Neural progenitor cell (in vitro differentiated cells): ENCODE measurements at regions not wholly inside any gene's neighbourhood (a gene's known extent, or its start where the extent isn't known, plus 50 kb on each side); places are given as distances from the start of the nearest gene placed in this dataset.

Experiments
- DNase-seq: peaks from one replicate; pipeline ENCODE4 v3.0.0-alpha.2; 2016; ENCODE audit warnings: low spot score
- H2AFZ ChIP-seq: fragments of 200-600 bp; sonication (generic); replicated peaks from 2 replicates; pipeline ENCODE4 v1.6.1; 2016; ENCODE audit warnings: antibody characterized with exemption
- H3F3A ChIP-seq: fragments of 200-600 bp; sonication (generic); 2 replicates; pipeline ENCODE4 v1.6.1; 2016; ENCODE audit warnings: antibody characterized with exemption, low read depth
- H3K27ac ChIP-seq: fragments of 200-600 bp; sonication (generic); 2 replicates; pipeline ENCODE4 v1.5.1; 2016; ENCODE audit warnings: mild to moderate bottlenecking
- H3K27me3 ChIP-seq: fragments of 200-600 bp; sonication (generic); 2 replicates; pipeline ENCODE4 v1.6.1; 2016; ENCODE audit warnings: mild to moderate bottlenecking, moderate library complexity
- H3K36me3 ChIP-seq: fragments of 200-600 bp; sonication (generic); 2 replicates; pipeline ENCODE4 v1.5.1; 2016
- H3K4me1 ChIP-seq: fragments of 200-600 bp; sonication (generic); 2 replicates; pipeline ENCODE4 v1.6.1; 2016; ENCODE audit warnings: mixed run types
- H3K4me2 ChIP-seq: fragments of 200-600 bp; sonication (generic); 2 replicates; pipeline ENCODE4 v1.6.1; 2016
- H3K4me3 ChIP-seq: fragments of 200-600 bp; sonication (generic); 2 replicates; pipeline ENCODE4 v1.5.1; 2016
- H3K79me2 ChIP-seq: fragments of 200-600 bp; sonication (generic); 2 replicates; pipeline ENCODE4 v1.6.1; 2016; ENCODE audit warnings: low read depth
- H3K9ac ChIP-seq: fragments of 200-600 bp; sonication (generic); 2 replicates; pipeline ENCODE4 v1.6.1; 2016
- H3K9me3 ChIP-seq: fragments of 200-600 bp; sonication (generic); 2 replicates; pipeline ENCODE4 v1.5.1; 2016; ENCODE audit warnings: low read depth
- H4K20me1 ChIP-seq: fragments of 200-600 bp; sonication (generic); 2 replicates; pipeline ENCODE4 v1.6.1; 2016; ENCODE audit warnings: low read depth
- H3K27ac Mint-ChIP-seq: 3 replicates; pipeline ENCODE4 v1.8.0; 2021; ENCODE audit warnings: mixed read lengths
- H3K27me3 Mint-ChIP-seq: 2 replicates; pipeline ENCODE4 v1.8.0; 2022; ENCODE audit warnings: low read depth, mild to moderate bottlenecking, inconsistent platforms, moderate library complexity, mixed read lengths; ENCODE audit not compliant: insufficient read depth
- H3K36me3 Mint-ChIP-seq: 3 replicates; pipeline ENCODE4 v1.8.0; 2021; ENCODE audit warnings: mixed read lengths
- H3K4me1 Mint-ChIP-seq: 3 replicates; pipeline ENCODE4 v1.8.0; 2021; ENCODE audit warnings: mixed read lengths
- H3K4me3 Mint-ChIP-seq: 3 replicates; pipeline ENCODE4 v1.8.0; 2021; ENCODE audit warnings: mild to moderate bottlenecking, moderate library complexity, mixed read lengths
- H3K9me3 Mint-ChIP-seq: 3 replicates; pipeline ENCODE4 v1.8.0; 2020; ENCODE audit warnings: mixed read lengths
- EZH2 ChIP-seq: fragments of 200-600 bp; sonication (generic); IDR thresholded peaks from 2 replicates; pipeline ENCODE4 v1.6.1; 2017; ENCODE audit warnings: antibody characterized with exemption, mild to moderate bottlenecking, moderate library complexity
- EZH2phosphoT487 ChIP-seq: fragments of 200-600 bp; sonication (generic); IDR thresholded peaks from 2 replicates; pipeline ENCODE4 v1.6.1; 2017; ENCODE audit warnings: antibody characterized with exemption
- TF ChIP-seq, protein P1 (sequence below): fragments of 200-600 bp; sonication (generic); IDR thresholded peaks from 2 replicates; pipeline ENCODE4 v1.5.1; 2017; ENCODE audit warnings: antibody characterized with exemption, mild to moderate bottlenecking

DNA sequence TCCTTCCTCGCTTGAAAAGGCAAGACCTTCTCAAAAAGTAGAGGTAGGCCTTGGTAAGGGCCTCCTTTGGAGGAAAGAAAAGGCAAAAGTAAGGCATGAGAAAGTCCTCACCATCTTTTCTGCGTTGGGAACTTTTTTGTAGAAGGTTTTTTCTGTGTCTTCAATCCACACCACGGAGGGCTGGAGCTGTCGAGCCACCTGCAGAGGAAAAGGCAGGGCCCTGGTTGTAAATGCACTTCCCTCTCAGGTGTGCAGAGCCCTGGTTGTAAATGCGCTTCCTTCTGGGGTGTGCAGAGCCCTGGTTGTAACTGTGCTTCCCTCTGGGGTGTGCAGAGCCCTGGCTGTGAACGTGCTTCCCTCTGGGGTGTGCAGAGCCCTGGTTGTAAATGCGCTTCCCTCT, 80.2 kb upstream of the ASB18 start:
- H3K9me3 ChIP-seq, result peaks cover 6% of the 10 kb centered on the region
- Mint-ChIP-seq H3K27me3 (peaks cover 2% of the 10 kb centered on the region), H3K9me3 (peaks cover 7% of the 10 kb centered on the region), H3K27ac (no peak overlapping the region), H3K4me1 (peaks cover 30% of the 10 kb centered on the region), H3K36me3 (peaks cover 3% of the 10 kb centered on the region), H3K4me3 (no peak overlapping the region)
- H3K79me2 ChIP-seq, result no peaks in the 10 kb centered on the region
- peaks cover 3% of the 10 kb centered on the region for H3F3A ChIP-seq
- no peaks in the 10 kb centered on the region for H3K27me3 ChIP-seq
- no peak for DNase-seq
- TF ChIP-seq EZH2, result no peak
- TF ChIP-seq, protein P1, sequence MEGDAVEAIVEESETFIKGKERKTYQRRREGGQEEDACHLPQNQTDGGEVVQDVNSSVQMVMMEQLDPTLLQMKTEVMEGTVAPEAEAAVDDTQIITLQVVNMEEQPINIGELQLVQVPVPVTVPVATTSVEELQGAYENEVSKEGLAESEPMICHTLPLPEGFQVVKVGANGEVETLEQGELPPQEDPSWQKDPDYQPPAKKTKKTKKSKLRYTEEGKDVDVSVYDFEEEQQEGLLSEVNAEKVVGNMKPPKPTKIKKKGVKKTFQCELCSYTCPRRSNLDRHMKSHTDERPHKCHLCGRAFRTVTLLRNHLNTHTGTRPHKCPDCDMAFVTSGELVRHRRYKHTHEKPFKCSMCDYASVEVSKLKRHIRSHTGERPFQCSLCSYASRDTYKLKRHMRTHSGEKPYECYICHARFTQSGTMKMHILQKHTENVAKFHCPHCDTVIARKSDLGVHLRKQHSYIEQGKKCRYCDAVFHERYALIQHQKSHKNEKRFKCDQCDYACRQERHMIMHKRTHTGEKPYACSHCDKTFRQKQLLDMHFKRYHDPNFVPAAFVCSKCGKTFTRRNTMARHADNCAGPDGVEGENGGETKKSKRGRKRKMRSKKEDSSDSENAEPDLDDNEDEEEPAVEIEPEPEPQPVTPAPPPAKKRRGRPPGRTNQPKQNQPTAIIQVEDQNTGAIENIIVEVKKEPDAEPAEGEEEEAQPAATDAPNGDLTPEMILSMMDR, result no peak
- no peak for TF ChIP-seq EZH2phosphoT487
- H3K4me3 ChIP-seq, result no peak overlapping the region
- H4K20me1 ChIP-seq, result no peaks in the 10 kb centered on the region
- peaks cover 5% of the 10 kb centered on the region for H3K36me3 ChIP-seq
- H3K4me1 ChIP-seq, result peaks cover 34% of the 10 kb centered on the region
- H3K4me2 ChIP-seq, result no peak overlapping the region
- H3K9ac ChIP-seq, result no peak overlapping the region
- H2AFZ ChIP-seq, result peak overlapping the region; percentile 75
- no peak overlapping the region for H3K27ac ChIP-seq

DNA sequence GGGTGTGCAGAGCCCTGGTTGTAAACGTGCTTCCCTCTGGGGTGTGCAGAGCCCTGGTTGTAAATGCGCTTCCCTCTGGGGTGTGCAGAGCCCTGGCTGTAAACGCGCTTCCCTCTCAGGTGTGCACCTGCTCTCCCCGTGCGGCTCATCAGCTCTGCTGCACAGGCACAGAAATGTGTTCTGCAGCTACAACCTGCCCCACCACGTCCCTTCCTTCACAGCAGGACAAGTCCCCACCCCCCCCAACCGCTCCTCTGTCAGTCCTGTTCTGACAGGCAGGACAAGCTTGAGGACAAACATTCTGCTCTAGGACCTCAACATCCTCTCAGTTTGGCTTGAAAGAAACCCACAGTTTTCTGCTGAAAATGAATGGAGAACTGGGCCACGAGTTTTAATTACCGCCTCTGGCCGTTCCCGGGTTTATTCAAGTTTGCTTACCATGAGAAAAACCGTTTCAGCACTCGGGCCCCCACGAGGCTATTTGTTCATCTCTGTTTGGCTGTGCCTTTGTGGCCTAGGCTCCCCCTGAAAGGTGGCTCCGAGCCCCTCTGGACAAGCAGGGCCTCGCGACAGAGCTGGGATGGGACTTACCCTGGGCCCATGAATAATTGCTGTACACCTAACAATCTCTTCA, 81.0 kb upstream of the ASB18 start:
- no peak for DNase-seq
- no peaks in the 10 kb centered on the region for H3K79me2 ChIP-seq
- no peaks in the 10 kb centered on the region for H4K20me1 ChIP-seq

DNA sequence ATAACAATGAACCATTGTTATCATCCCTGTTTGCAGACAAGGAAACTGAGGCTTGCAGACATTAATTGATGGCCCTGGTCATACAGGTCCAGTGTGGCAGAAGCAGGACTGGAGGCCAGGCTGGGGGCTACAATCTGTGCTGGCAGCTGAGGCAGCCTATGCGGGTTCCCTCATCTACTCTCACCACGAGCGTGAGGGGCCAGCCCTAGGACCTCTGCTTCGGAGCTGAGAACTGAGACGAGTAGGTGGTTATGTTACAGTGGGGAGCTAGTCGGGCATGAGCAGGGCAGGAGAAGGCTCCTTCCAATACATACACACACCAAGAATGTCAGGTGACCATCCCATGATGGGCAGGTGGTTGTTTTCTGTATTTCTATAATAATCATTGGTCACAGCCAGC, 82.2 kb upstream of the ASB18 start:
- peaks cover under 1% of the 10 kb centered on the region for H3K9me3 Mint-ChIP-seq
- Histone ChIP-seq H3F3A (no peaks in the 10 kb centered on the region), H3K9me3 (no peaks in the 10 kb centered on the region), H3K36me3 (no peaks in the 10 kb centered on the region), H2AFZ (no peak overlapping the region), H3K27me3 (no peaks in the 10 kb centered on the region), H3K4me3 (no peak overlapping the region), H4K20me1 (no peaks in the 10 kb centered on the region), H3K27ac (no peak overlapping the region), H3K79me2 (no peaks in the 10 kb centered on the region), H3K4me1 (peaks cover 29% of the 10 kb centered on the region), H3K9ac (no peak overlapping the region), H3K4me2 (no peak overlapping the region)
- H3K4me1 Mint-ChIP-seq, result peaks cover 24% of the 10 kb centered on the region
- TF ChIP-seq EZH2, result no peak
- no peak overlapping the region for H3K27ac Mint-ChIP-seq
- no peak overlapping the region for H3K4me3 Mint-ChIP-seq
- no peak for DNase-seq
- H3K27me3 Mint-ChIP-seq, result peaks cover 2% of the 10 kb centered on the region
- H3K36me3 Mint-ChIP-seq, result no peaks in the 10 kb centered on the region

More for the DNA sequence above, 81.0 kb upstream of the ASB18 start:
- Histone ChIP-seq H3K4me3 (no peak overlapping the region), H3K27ac (no peak overlapping the region), H2AFZ (peak overlapping the region; percentile 50), H3K9me3 (no peaks in the 10 kb centered on the region), H3K36me3 (no peaks in the 10 kb centered on the region), H3K4me2 (no peak overlapping the region), H3K4me1 (peaks cover 34% of the 10 kb centered on the region), H3K9ac (no peak overlapping the region), H3F3A (peaks cover 3% of the 10 kb centered on the region), H3K27me3 (no peaks in the 10 kb centered on the region)
- Mint-ChIP-seq H3K27me3 (peaks cover 2% of the 10 kb centered on the region), H3K27ac (peak overlapping the region; percentile 38), H3K36me3 (peaks cover 2% of the 10 kb centered on the region), H3K4me1 (peaks cover 27% of the 10 kb centered on the region), H3K4me3 (no peak overlapping the region), H3K9me3 (peaks cover 4% of the 10 kb centered on the region)
- no peak for TF ChIP-seq EZH2phosphoT487
- TF ChIP-seq, protein P1, result no peak
- no peak for TF ChIP-seq EZH2

DNA sequence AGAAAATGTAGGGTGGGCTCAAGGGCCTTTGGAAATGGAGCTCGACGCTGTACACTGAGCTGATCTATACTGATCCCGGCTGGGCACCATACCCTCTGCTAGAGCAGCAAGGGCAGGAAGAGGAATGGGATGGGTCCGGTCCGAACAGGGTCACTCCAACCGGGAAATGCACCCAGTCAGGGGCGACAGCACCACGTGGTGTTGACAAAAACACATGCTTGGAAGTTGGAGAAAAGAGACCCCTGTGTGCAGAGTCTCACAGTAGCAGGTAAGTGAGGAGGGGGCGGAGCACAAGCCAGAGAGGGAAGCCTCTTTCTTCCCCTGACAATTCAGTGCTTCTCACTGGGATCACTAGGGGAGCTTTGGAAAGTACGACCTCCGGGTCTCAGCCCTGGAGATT, 84.1 kb upstream of the ASB18 start:
- H4K20me1 ChIP-seq, result no peaks in the 10 kb centered on the region
- H3K9ac ChIP-seq, result no peak overlapping the region
- H3F3A ChIP-seq, result no peaks in the 10 kb centered on the region
- no peaks in the 10 kb centered on the region for H3K79me2 ChIP-seq
- Mint-ChIP-seq H3K4me3 (no peak overlapping the region), H3K4me1 (peaks cover 25% of the 10 kb centered on the region), H3K9me3 (no peaks in the 10 kb centered on the region), H3K27ac (peak overlapping the region; percentile 38), H3K36me3 (no peaks in the 10 kb centered on the region), H3K27me3 (peaks cover 6% of the 10 kb centered on the region)
- no peak overlapping the region for H3K27ac ChIP-seq
- H3K36me3 ChIP-seq, result no peaks in the 10 kb centered on the region
- no peaks in the 10 kb centered on the region for H3K9me3 ChIP-seq
- H3K27me3 ChIP-seq, result no peaks in the 10 kb centered on the region
- no peak overlapping the region for H3K4me2 ChIP-seq
- peaks cover 21% of the 10 kb centered on the region for H3K4me1 ChIP-seq
- no peak overlapping the region for H3K4me3 ChIP-seq
- TF ChIP-seq EZH2phosphoT487, result no peak
- TF ChIP-seq, protein P1, result no peak
- no peak for TF ChIP-seq EZH2
- DNase-seq, result no peak
- peak overlapping the region; percentile 26 for H2AFZ ChIP-seq
